NCI-H146 treated with DMSO at 0.1 percent for 48 hours (cell line): ENCODE measurements at regions not wholly inside any gene's neighbourhood (a gene's known extent, or its start where the extent isn't known, plus 50 kb on each side); places are given as distances from the start of the nearest gene placed in this dataset.
"Not testable (repeated sequence)": the region's sequence is repeated elsewhere in the genome, so short reads cannot be mapped to it uniquely, and the experiment has no call there.

ENCODE experiments used
- DNase-seq: peaks from one replicate; lab custom pipeline; 2025; ENCODE audit not compliant: unreplicated experiment; lab: John Stamatoyannopoulos, UW

DNA sequence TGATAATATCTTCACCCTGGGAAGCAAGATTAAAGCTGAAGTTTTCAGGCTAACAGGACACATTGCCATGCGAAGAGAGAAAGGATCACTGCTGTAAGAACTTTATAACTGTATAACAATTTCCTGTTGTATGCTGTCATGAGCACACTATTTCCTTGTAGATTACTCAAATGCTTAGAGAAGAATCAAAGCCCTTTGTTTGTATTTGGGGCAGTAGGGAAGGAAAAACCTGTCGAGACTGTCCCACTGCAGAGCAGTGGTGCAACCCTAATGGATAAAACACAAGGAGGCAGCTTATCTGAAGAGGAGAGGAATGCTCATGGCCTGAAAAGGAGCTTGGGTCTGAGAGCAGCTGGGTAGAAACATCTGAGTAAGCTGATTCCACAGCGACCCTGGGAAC, 327.7 kb upstream of the NPSR1 start:
- DNase-seq: no peak

DNA sequence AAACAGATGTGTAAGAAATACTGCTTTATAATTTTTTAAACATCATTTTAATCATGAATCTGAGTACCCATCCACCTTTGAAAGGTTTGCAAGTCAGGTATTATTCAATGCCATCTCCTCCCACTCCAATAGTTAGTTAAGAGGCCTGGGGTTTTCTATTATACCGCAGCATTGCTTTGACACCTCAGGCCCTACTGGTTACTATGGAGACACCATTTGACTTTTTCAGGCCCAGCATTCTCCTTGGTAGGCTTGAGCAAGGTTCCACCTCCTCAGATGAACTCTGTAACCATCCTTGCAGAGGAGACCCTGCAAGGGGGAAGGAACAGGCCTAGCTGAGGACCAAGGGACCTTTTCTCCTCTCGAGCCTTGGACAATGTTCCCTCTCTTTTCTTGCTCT, 326.9 kb upstream of the NPSR1 start:
- DNase-seq: no peak

DNA sequence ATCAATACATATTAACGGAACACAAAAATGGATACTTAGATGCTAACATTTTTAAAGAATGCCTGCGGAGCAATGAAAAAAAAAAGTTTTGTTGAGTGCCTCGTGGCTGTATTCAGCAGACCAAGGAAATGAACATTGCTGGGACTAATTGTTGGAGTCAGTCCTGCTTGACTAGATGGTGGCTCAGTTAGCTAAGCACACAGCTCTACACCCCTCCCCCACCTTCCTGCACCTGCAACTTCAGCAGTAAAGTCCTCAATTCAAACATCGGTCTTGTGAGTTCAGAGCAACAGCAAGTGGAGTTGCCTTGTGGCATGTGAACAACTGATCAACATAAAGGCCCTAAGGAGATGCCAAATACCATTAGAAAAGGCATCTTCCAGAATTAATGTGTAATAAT, 326.0 kb upstream of the NPSR1 start:
- DNase-seq: no peak

DNA sequence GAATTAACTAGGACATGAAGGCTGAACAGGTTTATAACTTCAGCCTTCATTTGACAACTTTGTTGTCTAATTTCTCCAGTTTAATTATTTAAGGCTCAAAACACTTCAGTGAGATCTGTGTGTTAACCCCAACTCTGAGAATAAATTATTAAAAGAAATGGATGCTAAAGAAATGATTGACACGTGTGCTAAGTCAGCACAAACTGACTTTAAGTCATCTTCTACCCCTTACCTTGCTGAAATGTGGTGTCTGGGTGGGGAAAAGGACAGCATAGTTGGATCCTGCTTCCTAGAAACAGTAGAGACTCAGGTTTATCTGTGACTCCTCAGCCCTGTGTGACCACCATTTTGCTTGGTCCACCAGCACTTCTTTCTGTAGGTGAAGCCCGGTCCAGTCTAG, 324.8 kb upstream of the NPSR1 start:
- no peak for DNase-seq

DNA sequence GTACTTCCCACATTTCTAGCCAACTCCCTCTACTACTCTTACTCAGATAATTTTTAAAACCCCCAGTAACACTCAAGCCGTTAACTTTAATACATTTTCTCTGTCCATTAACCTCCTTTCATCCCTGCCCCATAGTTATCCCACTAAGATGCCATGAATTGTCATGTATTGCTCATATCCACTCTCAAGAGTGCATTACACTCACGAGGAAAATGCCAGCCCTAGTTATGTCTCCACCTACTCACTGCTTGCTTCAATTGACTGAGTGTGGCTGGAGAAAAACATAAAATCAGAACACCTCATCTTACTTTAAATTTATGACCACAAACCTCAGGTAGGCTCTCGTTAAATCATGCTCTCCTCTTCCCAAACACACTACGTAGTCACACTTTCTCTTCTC, 324.1 kb upstream of the NPSR1 start:
- DNase-seq: no peak

DNA sequence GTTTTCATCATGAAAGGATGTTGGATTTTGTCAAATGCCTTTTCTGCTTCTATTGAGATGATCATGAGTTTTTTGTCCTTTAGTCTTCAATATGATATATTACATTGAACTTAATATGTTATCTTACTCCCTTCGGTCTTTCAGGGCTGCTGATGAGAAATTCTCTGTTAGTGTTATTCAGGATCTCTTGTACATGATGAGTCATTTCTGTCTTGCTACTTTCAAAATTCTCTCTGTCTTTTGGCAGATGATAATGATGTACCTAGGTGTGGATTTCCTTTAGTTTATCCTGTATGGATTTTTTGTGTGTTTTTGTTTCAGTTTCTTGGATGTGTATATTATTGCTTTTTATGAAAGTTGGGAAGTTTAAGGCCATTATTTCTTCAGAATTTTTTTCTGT, 320.9 kb upstream of the NPSR1 start:
- no peak for DNase-seq

DNA sequence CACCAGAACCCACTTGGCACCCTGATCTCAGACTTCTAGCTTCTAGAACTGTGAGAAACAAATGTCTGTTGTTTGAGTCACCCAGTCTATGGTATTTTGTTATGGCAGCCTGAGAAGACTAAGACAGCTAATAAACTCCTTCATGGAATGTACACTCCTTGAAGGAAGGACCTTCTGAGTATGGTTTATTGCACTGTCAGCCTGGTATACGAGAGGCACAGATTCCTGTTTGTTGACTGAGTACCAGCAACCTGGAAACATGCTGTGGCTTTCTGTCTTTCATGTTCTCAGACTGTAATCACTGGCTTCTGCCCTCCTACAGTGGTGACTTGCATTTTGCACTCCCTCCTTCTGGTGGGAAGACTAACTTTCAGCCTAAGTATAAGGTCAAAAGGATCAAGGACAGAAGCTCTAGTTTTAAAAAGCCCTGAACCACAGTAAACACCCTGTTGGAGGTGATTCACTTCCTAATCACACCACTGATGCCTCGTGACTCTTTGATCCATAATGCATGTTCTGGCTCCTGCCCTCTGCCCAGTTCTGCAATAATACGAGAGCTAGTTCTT, 319.0 kb upstream of the NPSR1 start:
- no peak for DNase-seq

DNA sequence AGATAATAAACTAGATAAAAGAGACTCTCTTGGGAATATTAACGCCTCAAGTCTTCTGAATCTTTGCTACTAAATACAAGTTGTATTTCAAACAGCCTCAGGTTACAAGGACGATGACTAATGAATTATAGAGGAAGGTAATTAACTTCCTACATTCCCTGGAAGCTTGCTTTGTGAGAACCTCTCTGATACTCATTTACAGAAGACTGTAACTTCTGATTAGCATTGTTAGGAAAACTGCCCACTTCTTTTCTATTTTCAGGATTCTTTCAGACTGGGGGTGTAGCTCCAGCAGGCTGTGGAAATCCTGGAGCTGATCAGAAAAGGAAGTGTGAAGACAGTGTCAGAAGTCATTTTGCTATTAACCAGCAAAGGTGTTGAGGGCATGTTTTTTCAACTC, 316.7 kb upstream of the NPSR1 start:
- DNase-seq: no peak

DNA sequence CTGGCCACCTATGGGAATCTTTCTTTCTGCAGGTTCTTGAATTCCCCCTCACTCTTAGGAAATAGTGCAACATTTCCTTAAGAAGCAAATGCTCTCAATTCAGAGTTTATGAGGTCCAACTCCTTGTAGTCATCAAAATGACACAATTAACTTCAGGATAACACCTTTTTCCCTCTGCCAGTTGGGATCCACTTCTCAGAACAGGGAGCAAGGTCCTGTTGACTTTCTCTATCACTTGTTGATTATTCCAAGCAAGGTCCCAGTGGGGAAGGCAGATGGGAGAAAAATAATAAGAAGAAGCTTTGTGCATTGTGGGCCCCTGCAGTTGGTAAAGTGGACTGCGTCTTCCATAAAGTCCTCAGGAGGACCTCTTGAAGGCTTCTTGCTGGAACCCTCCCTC, 315.6 kb upstream of the NPSR1 start:
- no peak for DNase-seq

DNA sequence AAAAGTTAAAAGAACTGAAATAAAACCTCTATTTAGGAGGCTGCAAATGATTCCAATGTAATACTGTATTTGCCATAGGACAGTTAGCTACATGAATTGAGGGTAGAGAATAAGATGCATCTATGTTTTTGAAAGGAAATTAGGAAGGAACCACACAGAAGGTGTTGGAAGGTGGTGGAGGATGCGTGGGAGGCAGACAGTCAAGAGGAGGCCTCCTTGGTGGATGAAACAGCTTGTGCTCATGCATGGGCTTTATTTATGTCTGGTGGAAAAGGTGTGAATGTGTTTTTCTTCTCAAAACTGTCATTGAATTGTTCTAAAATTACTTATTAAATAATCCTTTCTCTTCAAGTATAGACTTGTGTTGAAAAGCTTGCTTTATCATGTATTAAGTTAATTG, 314.4 kb upstream of the NPSR1 start:
- DNase-seq: no peak

DNA sequence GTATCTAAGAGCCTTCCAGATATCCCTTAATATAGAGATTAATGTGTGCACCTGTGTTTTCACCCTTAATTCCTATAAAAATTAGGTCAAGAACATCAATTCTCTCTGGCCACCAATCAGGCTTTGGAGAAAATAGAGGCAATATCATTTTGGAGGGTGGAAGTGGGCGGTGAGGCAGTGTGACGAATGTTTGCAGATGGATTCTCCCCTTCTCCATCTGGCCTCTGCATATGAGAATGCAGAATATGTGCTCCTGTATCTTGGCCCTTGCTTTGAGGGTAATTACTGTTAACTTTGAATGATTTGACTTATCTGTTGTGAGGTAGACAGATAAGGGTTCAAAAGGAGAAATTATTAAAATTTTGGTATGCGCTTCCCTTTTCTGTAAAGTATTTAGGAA, 304.0 kb upstream of the NPSR1 start:
- no peak for DNase-seq

DNA sequence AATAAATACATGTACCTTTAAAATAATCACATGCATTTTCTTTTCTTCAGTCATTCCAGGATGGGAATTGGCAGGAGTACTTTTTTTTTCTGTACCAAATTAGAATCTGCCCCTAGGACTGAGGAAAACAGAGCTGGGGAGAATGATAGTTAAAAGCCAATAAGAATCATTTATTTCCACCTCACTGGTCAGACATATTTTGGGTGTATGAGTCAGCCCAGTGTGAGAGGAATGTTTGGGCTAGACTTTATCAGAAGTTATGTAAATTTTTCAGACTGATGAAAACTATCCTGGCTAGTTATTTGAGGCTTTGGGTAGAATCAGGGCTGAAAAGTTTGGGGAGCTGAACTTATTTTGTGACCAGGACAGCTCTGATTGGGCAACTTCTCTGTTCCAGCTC, 303.1 kb upstream of the NPSR1 start:
- no peak for DNase-seq

DNA sequence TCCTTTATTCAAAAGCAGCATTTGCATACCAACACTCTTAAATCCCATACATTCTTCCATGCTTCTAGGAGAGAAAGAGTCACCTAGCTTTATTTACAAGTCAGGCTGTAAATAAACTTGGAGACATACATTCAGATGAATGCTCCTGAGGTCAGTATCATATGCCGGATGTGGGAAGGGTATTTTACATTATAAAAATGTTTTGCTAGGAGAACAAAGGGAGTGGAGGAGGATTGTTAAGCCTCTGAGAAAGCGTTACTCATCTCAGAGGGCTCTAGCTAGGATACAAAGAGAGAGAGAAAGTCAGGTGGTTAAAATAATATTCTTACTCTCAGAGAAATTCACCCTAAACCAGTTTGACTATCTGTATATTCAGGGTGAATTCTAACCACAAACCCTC, 300.9 kb upstream of the NPSR1 start:
- DNase-seq: no peak

DNA sequence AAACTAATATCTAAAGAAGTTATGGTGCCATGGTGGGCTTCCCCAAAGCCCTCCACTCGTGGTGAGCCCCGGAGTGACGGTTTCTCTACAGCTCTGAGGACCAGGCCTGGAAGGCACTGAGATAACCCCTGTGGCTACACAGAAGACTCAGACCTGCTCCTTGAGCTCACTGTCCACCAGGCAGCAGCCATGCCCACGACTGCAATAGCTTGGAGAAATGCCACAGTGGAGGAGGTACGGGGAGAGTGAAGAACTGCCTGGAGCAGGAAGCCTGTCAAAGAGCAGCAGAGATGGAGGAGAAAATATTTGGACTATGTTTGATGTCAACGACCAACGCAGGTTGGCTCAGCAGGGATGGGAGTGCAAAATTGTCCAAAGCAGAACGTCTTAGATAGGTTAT, 300.1 kb upstream of the NPSR1 start:
- no peak for DNase-seq

DNA sequence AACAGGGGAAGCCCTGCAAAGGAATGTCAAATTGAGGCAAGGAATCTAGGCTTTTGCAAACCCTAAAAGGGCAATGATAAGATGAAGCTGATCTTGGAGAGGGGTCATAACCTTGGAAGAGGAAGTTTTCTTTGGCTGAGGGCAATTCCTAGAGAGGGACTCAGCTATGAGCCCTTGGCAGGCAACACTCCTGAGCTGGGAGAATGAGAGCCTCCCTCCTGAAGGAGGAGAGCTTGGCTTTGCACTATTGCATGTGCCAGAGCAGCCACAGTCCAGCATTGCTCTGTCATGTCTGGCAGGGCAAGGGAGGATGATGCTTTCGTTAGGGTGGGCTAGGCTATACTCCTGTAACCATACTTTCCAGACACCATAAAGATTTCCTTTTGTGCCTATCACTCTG, 299.4 kb upstream of the NPSR1 start:
- DNase-seq: not testable (repeated sequence)

DNA sequence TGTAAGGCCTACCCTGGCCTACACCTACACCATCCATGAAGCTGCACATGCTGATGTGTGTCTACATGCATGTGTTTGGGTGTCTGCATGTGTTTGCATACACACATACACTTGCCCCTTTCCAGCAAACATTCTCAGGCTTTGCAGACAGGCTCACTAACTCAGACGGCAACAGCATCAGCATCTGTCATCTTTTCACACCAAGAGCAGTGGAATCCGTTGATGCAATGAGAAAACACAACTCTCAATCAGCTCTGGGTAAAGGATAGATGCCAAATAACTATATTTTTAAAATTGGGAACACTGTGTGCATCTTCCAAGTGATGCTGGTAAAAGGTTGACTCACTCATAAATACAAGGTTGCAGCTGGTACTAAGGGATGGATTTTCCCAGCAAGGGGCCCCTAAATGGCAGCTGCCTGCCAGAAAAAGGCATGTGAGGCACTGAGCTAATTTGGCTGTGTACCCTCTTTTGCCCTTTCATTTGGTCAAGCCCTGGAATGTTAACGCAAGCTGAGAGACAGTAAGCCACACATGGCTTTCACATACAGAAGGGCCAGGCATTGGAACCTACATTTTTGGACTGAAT, 296.3 kb upstream of the NPSR1 start:
- no peak for DNase-seq

DNA sequence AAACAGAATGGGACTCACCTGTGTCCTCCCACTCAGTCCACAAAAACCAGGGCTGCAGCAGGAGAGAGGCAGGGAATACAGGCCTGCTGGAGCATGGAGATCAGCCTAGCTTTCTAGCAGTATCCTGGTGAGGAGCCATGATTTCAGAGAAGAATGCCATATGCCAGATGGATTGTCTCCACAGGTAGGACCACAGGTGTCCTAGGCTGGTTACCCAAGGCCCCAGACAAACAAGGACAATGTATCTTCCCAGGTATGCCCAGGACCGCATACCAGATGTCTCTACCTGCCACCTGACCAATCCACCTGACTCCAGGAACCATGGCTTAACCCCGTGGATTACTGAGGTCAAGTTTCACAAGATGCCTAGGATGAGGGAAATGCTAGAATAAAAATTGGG, 295.4 kb upstream of the NPSR1 start:
- no peak for DNase-seq

DNA sequence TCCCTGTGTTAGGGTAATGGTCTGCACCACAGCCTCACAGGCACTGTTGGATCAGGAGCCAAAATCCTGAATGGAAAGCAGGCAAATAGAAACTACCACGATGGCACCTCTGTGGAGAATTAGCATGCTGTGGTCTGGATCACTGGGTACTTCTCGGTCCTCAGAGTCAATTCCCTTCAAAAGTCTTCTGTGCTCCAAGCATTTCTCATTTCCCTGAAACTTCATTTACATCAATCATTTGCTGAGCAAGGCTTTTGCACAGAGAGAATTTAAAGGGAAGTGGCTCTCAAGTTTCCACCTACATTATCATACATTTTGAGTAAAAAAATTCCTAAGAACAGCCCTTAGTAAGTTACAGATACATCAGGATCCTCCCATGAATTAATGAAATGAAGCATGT, 293.9 kb upstream of the NPSR1 start:
- no peak for DNase-seq

DNA sequence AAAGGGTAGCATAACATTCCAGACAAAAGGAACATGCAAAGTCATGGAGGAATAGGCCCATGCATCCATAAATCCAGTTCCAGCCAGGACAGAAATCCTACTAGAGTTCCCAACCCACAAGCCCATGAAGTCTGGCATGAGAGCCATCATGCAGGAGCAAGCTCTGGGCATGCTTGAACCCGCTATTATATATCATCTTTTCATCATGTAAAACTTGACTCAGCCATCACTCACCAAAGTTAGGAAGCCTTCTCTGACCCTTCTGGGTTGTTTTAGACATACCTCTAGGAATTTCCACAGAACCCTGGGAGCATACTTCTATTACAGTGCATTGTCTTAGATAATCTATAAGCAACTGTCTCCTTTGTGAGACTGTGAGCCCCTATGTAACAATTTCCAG, 293.0 kb upstream of the NPSR1 start:
- DNase-seq: no peak

DNA sequence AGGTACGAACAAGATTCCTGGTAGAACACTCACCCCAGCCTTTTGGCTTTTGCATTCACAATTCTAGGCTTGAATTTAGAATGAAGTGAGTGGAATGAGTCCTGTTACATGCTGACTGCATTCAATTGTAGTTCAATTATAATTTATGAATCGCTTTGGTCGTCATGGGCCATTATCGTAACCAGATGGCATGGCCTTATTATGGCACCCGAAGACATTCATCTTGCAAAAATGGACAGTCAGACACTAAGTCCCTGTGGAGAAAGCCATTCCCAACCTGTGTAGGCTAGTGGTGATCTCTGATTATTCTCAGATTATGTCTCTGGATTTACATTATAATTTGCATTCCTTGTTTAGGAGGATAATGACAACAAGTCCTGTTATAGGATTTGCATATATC, 292.4 kb upstream of the NPSR1 start:
- no peak for DNase-seq

DNA sequence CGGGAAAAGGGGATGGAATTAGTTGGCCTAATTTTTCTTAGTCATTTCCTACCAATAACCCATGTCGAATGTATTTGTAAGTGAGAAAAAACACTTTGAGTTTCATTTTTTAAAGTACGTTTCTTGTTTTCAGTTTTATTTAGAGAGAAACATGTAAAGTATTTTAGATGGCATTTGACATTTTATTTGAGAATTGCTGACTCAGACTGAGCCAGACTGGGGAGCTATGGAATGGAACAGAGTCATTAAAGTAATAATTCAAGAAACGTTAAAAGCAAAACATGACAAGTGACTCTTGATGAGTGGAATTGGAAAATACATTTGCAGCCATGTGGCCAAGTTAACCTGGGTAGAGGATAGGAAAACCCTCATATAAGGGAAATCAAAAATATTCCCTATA, 286.1 kb upstream of the NPSR1 start:
- DNase-seq: no peak

DNA sequence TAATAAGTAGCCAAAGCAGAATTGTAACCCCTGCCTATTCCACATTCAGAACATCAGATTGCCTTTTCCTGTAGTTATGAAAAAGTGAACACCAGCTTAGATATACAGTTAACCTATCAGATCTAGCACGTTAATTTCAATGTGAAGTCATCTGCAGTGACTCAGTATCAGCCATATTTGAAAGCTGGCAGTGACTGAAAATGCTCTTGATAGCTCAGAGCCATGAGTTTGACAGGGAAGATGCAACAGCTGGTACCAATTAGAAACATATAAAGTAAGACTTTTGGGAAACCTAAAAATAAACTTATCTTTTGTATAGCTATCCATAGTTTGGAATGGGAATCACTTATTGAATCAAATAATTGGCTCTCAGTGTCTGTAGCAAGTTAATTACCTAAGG, 284.1 kb upstream of the NPSR1 start:
- no peak for DNase-seq

DNA sequence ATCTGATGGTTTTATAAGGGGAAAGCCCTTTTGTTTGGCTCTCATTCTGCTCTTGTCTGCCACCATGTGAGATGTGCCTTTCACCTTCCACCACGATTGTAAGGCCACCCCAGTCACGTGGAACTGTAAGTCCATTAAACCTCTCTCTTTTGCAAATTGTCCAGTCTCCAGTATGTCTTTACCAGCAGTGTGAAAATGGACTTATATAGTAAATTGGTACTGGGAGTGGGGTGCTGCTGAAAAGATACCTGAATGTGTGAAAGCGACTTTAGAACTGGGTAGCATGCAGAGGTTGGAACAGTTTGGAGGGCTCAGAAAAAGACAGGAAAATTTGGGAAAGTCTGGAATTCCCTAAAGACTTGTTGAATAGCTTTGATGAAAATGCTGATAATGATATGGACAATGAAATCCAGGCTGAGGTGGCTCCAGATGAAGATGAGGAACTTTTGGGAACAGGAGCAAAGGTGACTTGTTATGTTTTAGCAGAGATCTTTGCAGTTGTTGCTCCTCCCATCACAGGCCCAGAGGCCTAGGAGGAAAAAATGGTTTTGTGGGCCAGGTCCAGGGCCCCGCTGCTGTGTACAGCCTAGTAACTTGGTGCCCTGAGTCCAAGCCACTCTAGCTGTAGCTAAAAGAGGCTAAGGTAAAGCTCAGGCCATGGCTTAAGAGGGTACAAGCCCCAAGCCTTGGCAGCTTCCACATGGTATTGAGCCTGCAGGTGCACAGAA, 275.7 kb upstream of the NPSR1 start:
- no peak for DNase-seq
